ENCODE measurements at regions not wholly inside any gene's neighbourhood (a gene's known extent, or its start where the extent isn't known, plus 50 kb on each side); places are given as distances from the start of the nearest gene placed in this dataset.
A peak's percentile ranks its signal among the peaks of the same experiment; 100 is the strongest.
"Not testable (repeated sequence)": the region's sequence is repeated elsewhere in the genome, so short reads cannot be mapped to it uniquely, and the experiment has no call there.

- not testable (repeated sequence) for DNase-seq
Observed at GRCh38 chr1:148432318-148432717, 50.8 kb downstream of the PPIAL4G start.

- not testable (repeated sequence) for DNase-seq
Observed at GRCh38 chr1:148429856-148430255, 53.2 kb downstream of the PPIAL4G start.

GRCh38 chr1:148426940-148427611 is 56.0 kb downstream of the PPIAL4G start:
- not testable (repeated sequence) for DNase-seq

DNA sequence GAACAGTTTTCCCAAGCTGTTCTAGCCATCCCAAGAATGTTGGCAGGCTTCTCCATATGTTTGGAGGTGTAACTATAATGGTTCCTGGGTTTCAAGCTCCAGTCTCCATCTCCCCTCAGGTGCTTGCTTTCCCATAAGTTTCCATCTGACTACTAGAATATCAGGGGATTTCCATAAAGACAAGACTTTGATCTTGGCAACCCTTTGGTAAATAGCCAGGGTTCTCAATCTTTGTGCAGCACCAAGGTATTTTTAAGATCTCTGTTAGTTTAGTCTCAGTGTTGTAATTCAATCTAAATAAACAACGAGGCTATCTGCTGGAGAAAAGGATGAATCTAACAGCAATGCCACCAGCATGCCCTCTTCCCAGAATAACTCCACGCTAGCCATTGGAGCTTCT is 56.7 kb downstream of the PPIAL4G start:
- DNase-seq = not testable (repeated sequence)

- peak in 4 of 14 donors; percentile 12 to 51 (median 16) for DNase-seq
Observed at GRCh38 chr1:148424143-148425003, 58.7 kb downstream of the PPIAL4G start.

GRCh38 chr1:148422921-148423320 is 60.2 kb downstream of the PPIAL4G start:
- not testable (repeated sequence) for DNase-seq

DNA sequence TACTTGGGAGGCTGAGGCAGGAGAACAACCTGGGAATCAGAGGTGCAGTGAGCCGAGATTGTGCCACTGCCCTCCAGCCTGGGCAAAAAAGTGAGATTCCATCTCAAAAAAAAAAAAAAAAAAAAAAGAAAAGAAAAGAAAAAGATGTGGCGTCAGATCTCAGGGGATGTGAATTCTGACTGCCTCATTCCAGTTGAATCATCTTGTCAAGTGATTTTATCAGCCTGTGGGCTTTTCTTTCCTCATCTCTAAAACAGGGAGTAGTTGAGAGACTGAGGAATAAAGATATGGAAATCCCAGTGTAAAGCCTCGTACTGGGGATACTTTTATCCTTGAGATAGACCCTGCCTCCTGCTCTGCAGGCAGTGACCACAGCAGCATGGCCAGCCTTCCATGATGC is 65.9 kb downstream of the PPIAL4G start:
- DNase-seq = not testable (repeated sequence)

GRCh38 chr1:148413385-148413784 is 69.7 kb downstream of the PPIAL4G start:
- not testable (repeated sequence) for DNase-seq

- not testable (repeated sequence) for DNase-seq
Observed at GRCh38 chr1:148404786-148405568, 78.1 kb downstream of the PPIAL4G start.

DNA sequence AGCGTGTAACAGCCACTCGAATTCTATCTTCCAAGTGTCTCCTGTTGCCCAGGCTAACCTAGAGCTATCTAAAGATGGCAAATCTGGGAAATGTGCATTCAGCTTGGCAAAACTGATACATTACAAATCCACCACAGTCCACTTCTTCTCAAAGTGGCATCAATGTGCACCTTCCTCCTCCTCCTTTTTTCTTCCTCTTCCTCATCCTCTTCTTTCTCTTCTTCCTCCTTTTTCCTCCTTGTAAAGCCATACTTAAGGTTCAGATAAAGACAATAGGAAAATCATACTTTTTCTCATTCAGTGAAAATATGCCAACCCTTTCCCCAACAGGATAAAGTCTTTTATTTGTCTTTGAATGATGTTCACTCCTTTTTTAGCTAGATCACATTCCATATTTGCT is 79.2 kb downstream of the PPIAL4G start:
- not testable (repeated sequence) for DNase-seq

GRCh38 chr1:148403085-148403456 is 80.0 kb downstream of the PPIAL4G start:
- DNase-seq = not testable (repeated sequence)

DNA sequence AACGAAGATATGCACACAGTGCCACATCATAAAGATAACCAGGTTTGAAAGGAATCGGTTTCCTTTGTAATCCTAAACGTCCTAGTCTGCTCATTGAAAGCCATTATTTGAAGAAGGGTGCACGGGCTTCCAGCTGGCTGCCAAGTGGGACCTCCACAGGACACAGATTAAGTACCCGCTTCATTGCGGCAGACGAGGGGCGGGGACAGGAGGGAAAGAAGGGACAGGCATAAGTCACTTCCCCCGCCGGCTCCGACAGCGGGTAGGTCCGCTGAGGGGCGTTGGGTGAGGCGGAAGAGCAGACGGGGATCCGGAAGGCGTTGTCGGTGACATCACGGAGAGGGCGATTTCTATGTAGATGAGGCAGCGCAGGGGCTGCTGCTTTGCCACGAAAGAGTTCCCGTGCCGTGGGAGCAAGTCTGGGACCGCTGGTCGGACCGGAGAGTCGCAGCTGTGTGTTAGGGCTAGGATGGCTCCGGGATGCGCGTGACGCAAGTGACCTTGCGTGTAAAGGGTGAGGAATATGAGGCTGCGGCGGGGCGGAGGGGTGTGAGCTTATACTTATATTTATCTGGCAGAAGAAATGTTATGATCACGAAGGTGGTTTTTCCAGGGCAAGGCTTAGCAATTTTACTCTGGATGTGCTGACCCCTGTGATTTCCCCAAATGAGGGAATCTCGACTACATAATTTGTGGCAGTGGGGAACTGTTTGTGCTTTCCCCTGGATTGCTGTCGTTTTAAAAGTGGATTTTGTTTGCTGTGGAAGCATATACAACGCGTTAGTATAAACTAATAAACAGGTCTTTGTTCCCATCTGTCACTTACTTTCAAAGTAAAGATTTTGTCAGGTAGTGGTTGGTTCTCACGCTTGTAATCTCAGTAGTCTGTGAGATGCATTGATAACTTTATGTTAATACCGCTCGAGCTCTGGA is 80.7 kb downstream of the PPIAL4G start:
- peak; percentile 2 to 79 (median 48) for DNase-seq

DNA sequence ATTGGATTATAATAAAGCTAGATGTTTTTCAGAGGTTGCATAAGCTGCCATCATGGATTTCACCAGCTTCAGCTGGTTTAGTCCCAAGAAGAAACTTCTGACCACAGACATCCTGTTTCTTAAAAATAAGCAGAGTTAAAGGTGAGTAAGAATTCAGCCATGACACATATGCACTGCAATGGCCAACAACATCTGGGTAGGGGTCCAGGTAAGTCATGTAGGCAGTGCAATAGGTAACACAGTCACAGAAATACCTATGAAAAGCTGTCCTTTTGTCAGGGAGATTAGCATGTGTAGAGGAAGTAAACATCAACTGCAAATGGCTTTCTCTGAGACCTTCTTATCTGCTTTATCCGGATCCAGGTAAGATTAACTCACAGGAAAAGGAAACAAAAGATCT is 85.6 kb downstream of the PPIAL4G start:
- DNase-seq = not testable (repeated sequence)

DNA sequence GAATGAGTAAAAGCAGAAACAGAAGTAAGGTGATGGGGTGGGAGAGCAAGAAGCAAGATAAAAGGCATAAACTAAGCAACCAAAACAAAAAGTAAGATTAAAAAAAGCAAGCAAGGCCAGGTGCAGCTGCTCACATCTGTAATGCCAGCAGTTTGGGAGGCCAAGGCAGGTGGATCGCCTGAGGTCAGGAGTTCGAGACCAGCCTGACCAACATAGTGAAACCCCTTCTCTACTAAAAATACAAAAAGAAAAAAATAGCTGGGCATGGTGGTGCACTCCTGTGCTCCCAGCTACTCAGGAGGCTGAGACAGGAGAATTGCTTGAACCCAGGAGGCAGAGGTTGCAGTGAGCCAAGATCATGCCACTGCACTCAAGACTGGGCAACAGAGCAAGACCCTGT is 90.6 kb downstream of the PPIAL4G start:
- not testable (repeated sequence) for DNase-seq

- not testable (repeated sequence) for DNase-seq
Observed at GRCh38 chr1:148391323-148391722, 91.8 kb downstream of the PPIAL4G start.

DNA sequence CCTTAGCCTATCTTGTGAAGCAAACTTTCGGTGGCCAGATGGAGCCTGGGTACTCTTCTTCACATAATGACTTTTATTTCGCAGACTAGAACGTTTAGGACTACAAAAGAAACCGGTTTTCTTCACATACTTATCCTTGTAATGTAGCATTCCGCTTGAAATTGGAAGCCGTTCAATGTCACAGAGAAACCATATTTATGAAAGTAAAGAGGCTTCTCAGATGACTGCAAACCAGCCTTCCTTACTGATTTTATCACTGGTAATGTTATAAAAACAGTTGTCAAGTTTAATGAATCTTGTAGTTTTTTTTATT is 94.1 kb downstream of the PPIAL4G start:
- DNase-seq = no peak

DNA sequence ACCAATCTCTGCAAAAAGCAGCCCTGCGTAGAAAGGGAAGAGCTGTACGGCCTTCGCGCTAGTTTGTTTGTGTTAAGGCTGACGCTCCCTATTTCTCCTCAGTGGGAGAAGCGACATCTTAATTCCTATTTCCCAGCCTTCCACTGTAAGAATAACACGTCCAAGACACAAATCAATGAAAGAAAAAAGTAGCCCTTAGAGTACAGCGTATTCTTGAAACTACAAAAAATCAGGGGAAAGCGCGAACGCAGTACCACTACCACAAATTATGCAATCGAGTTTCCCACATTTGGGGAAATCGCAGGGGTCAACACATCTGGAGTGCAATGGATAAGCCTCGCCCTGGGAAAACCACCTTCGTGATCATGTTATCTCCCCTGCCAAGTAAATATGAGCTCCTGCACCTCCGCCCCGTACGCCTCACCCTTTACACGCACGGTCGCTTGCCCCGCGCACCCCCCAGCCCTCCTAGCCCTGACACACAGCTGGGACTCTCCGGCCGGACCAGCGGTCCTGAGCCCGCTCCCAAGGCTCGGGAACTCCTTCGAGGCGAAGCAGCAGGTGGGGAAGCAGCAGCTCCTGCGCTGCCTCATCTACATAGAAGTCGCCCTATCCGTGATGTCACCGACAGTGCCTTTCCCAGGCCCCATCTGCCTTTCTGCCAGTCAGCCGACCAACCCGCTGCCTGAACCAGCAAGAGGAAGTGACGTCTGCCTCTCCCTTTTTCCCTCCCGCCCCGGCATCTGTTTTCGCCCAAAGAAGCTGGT is 94.7 kb downstream of the PPIAL4G start:
- peak; percentile 36 to 95 (median 88) for DNase-seq

- DNase-seq = peak in 6 of 14 donors; percentile 22 to 54 (median 42)
Observed at GRCh38 chr1:148387949-148388259, 95.2 kb downstream of the PPIAL4G start.

GRCh38 chr1:148387122-148387948 is 95.8 kb downstream of the PPIAL4G start:
- DNase-seq = not testable (repeated sequence)

GRCh38 chr1:148386617-148387016 is 96.5 kb downstream of the PPIAL4G start:
- DNase-seq = no peak
